BJ (cell line): ENCODE measurements at regions not wholly inside any gene's neighbourhood (a gene's known extent, or its start where the extent isn't known, plus 50 kb on each side); places are given as distances from the start of the nearest gene placed in this dataset.

Experiments used
- CTCF ChIA-PET: fragments of 350-600 bp; formaldehyde crosslinking; extraction: SDS; loops from one replicate; lab custom pipeline; 2021; ENCODE audit warnings: antibody characterized with exemption, inconsistent platforms; lab: Yijun Ruan, JAX
- POLR2A ChIA-PET: fragments of 300-600 bp; sonication (Branson Sonifier 250); formaldehyde crosslinking; extraction: SDS; loops from one replicate; lab custom pipeline; 2021; ENCODE audit warnings: antibody characterized with exemption; lab: Charles Lee
- DNase-seq: peaks from one replicate; pipeline ENCODE4 v3.0.0-alpha.2; 2011; ENCODE audit warnings: low read depth
- H3K27me3 ChIP-seq: 2 replicates; pipeline ENCODE4 v1.6.0; 2011; ENCODE audit warnings: low read length; ENCODE audit not compliant: control insufficient read depth, insufficient read depth
- H3K36me3 ChIP-seq: 2 replicates; pipeline ENCODE4 v1.5.1; 2011; ENCODE audit warnings: low read length; ENCODE audit not compliant: control insufficient read depth, insufficient read depth
- H3K4me3 ChIP-seq: 2 replicates; pipeline ENCODE4 v1.5.1; 2011; ENCODE audit warnings: low read depth, mild to moderate bottlenecking, control low read depth, low read length
- TF ChIP-seq, protein P1 (sequence below): IDR thresholded peaks from 2 replicates; pipeline ENCODE4 v1.5.1; 2011; ENCODE audit warnings: low read depth, mild to moderate bottlenecking, control low read depth, inconsistent platforms, low read length, moderate library complexity; ENCODE audit not compliant: insufficient read depth

DNA sequence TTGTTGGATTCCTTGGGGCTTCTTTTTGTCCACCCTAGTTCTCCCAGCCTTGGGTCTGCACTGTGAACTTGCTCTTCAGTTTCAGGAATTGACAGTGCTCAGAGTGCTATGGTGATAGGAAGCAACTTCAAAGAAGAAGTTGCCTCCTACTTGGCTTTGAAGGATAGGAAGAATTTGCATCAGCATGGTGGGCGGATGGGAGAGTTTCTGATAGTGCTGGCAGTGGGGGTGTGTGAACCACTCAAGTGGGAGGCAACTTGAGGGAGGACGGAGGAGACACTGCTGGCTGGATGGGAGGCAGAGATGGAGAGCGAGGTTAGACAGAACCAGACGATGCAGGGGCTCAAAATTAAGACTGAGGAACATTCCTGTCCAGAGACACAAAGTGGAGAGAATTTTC is 164.4 kb upstream of the SKOR2 start:
- ChIA-PET CTCF (no interaction called here), POLR2A (no interaction called here)
- DNase-seq, result no peak
- TF ChIP-seq, protein P1, sequence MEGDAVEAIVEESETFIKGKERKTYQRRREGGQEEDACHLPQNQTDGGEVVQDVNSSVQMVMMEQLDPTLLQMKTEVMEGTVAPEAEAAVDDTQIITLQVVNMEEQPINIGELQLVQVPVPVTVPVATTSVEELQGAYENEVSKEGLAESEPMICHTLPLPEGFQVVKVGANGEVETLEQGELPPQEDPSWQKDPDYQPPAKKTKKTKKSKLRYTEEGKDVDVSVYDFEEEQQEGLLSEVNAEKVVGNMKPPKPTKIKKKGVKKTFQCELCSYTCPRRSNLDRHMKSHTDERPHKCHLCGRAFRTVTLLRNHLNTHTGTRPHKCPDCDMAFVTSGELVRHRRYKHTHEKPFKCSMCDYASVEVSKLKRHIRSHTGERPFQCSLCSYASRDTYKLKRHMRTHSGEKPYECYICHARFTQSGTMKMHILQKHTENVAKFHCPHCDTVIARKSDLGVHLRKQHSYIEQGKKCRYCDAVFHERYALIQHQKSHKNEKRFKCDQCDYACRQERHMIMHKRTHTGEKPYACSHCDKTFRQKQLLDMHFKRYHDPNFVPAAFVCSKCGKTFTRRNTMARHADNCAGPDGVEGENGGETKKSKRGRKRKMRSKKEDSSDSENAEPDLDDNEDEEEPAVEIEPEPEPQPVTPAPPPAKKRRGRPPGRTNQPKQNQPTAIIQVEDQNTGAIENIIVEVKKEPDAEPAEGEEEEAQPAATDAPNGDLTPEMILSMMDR, result no peak
- no peaks in the 10 kb centered on the region for H3K36me3 ChIP-seq
- no peaks in the 10 kb centered on the region for H3K27me3 ChIP-seq
- H3K4me3 ChIP-seq, result no peak overlapping the region

DNA sequence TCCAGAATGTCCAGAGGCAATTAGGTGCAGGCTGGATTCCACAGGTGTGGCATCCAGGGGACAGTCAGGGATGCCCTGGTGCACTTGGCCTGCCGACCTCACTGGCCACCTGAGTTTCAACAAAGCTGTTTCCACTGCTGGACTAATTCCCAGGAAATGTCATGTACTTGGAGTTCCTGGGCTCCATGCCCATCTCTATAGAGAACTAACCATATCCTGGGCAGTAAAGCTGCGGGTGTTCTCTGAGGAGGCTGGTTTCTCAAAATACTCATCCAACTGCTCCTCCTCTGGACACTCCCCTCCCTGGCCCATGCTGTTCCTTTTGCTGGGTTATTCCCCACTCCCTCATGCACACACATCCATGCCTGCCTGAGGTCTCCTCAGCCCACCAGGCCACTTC is 161.9 kb upstream of the SKOR2 start:
- Histone ChIP-seq H3K27me3 (no peaks in the 10 kb centered on the region), H3K4me3 (no peak overlapping the region), H3K36me3 (no peaks in the 10 kb centered on the region)
- no peak for DNase-seq
- ChIA-PET POLR2A (no interaction called here), CTCF (interaction anchor here (2.1 kb wide), 1 partner anchor 16 kb away, joined by 5 read pairs; no protein-coding TSS in a partner anchor)
- TF ChIP-seq, protein P1, result no peak

DNA sequence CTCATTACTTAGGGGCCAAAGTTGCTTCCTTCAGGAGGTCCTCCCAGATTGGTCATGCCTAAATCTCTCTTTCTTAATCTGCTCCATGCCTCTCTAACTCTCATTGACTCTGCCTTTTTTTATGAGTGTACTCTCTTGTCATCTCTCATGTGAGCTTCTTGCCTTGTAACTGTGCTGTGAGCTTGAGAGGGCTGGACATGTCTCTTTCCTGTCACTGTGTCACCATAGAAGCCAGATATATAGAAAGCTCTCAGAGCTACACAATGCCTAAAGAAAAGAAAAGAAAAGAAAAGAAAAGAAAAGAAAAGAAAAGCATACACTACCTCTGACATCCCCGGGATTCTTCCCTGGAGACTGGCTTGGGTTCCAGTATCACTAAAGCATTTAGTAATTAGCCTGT is 161.5 kb upstream of the SKOR2 start:
- POLR2A ChIA-PET, result no interaction called here
- TF ChIP-seq, protein P1, result no peak

DNA sequence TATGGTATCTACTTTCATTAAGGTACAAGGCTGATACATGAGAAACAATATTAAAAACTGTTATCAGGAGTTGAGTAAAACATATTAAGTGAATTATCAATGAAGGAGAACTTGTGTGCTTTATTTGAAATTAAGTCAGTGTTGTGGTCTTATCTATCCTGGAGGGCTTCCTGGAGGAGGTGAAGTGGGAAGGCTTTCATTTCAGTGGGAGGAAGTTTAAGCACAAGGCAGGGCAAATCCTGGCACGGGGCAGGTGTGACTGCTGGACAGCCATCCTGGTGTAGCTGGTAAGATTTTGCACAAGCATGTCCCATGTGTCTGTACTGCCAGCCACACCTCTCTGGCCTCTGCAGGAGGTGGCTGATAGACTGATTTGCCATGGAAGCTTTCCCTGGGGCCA is 159.7 kb upstream of the SKOR2 start:
- POLR2A ChIA-PET, result no interaction called here
- Histone ChIP-seq H3K4me3 (no peak overlapping the region), H3K27me3 (no peaks in the 10 kb centered on the region), H3K36me3 (no peaks in the 10 kb centered on the region)
- no peak for DNase-seq
- CTCF ChIA-PET, result no interaction called here
- TF ChIP-seq, protein P1, result no peak

More for the DNA sequence above, 161.5 kb upstream of the SKOR2 start:
- CTCF ChIA-PET, result interaction anchor here (2.1 kb wide), 1 partner anchor 15 kb away, joined by 5 read pairs; no protein-coding TSS in a partner anchor
- DNase-seq, result no peak
- Histone ChIP-seq H3K36me3 (no peaks in the 10 kb centered on the region), H3K27me3 (no peaks in the 10 kb centered on the region), H3K4me3 (no peak overlapping the region)

GRCh38 chr18:47410139-47410538 is 158.7 kb upstream of the SKOR2 start:
- ChIA-PET POLR2A (no interaction called here), CTCF (no interaction called here)
- Histone ChIP-seq H3K27me3 (no peaks in the 10 kb centered on the region), H3K36me3 (no peaks in the 10 kb centered on the region), H3K4me3 (no peak overlapping the region)
- TF ChIP-seq, protein P1, result no peak
- DNase-seq, result no peak
